ENCODE measurements at regions not wholly inside any gene's neighbourhood (a gene's known extent, or its start where the extent isn't known, plus 50 kb on each side); places are given as distances from the start of the nearest gene placed in this dataset.
A peak's percentile ranks its signal among the peaks of the same experiment; 100 is the strongest.

GRCh38 chrX:44060221-44060620, 87.0 kb upstream of the NDP start:
- Histone ChIP-seq H3K9ac (ENCODE audit: insufficient read depth, low read length) (no peak overlapping the region), H3K27ac (ENCODE audit: insufficient read depth, low read length) (no peak overlapping the region), H3K79me2 (ENCODE audit: control insufficient read depth, insufficient read depth, low read length) (no peaks in the 10 kb centered on the region), H3K36me3 (ENCODE audit: control insufficient read depth, insufficient read depth, low read length) (no peaks in the 10 kb centered on the region), H3K4me2 (ENCODE audit: extremely low read depth, insufficient read depth, low read length) (no peak overlapping the region), H3K4me1 (ENCODE audit: control insufficient read depth, extremely low read depth, insufficient read depth, low read length) (no peaks in the 10 kb centered on the region), H3K9me3 (ENCODE audit: control insufficient read depth, insufficient read depth, low read depth, low read length) (no peaks in the 10 kb centered on the region), H3K27me3 (ENCODE audit: control insufficient read depth, insufficient read depth, low read length) (no peaks in the 10 kb centered on the region), H4K20me1 (ENCODE audit: control insufficient read depth, extremely low read depth, insufficient read depth, low read length) (no peaks in the 10 kb centered on the region), H3K4me3 (replicated peaks in 1 of 4; ENCODE audit: control extremely low read depth in 1 of 4, insufficient read depth in 1 of 4, low read depth in 3 of 4, low read length in 4 of 4) (no peak overlapping the region), H2AFZ (ENCODE audit: low read length) (no peak overlapping the region)
- peak in 1 of 2 donors; percentile 47 for DNase-seq (ENCODE audit: low read depth in 2 of 2)
- TF ChIP-seq EZH2 (IDR thresholded peaks at IDR 0.05; ENCODE audit: low read length, missing control alignments) (no peak), CTCF (conservative IDR thresholded peaks at IDR 0.05 in 1 of 2, IDR thresholded peaks at IDR 0.05 in 1 of 2; ENCODE audit: low read depth in 1 of 2, low read length in 2 of 2) (no peak)

GRCh38 chrX:44058339-44058738, 85.1 kb upstream of the NDP start:
- Histone ChIP-seq H4K20me1 (ENCODE audit: control insufficient read depth, extremely low read depth, insufficient read depth, low read length) (no peaks in the 10 kb centered on the region), H3K36me3 (ENCODE audit: control insufficient read depth, insufficient read depth, low read length) (no peaks in the 10 kb centered on the region), H3K4me2 (ENCODE audit: extremely low read depth, insufficient read depth, low read length) (no peak overlapping the region), H3K27ac (ENCODE audit: insufficient read depth, low read length) (no peak overlapping the region), H3K79me2 (ENCODE audit: control insufficient read depth, insufficient read depth, low read length) (no peaks in the 10 kb centered on the region), H3K9ac (ENCODE audit: insufficient read depth, low read length) (no peak overlapping the region), H3K4me3 (replicated peaks in 1 of 4; ENCODE audit: control extremely low read depth in 1 of 4, insufficient read depth in 1 of 4, low read depth in 3 of 4, low read length in 4 of 4) (no peak overlapping the region), H3K27me3 (ENCODE audit: control insufficient read depth, insufficient read depth, low read length) (no peaks in the 10 kb centered on the region), H2AFZ (ENCODE audit: low read length) (no peak overlapping the region), H3K9me3 (ENCODE audit: control insufficient read depth, insufficient read depth, low read depth, low read length) (no peaks in the 10 kb centered on the region), H3K4me1 (ENCODE audit: control insufficient read depth, extremely low read depth, insufficient read depth, low read length) (no peaks in the 10 kb centered on the region)
- TF ChIP-seq EZH2 (IDR thresholded peaks at IDR 0.05; ENCODE audit: low read length, missing control alignments) (no peak), CTCF (conservative IDR thresholded peaks at IDR 0.05 in 1 of 2, IDR thresholded peaks at IDR 0.05 in 1 of 2; ENCODE audit: low read depth in 1 of 2, low read length in 2 of 2) (no peak)
- DNase-seq (ENCODE audit: low read depth in 2 of 2) = no peak

- Histone ChIP-seq H4K20me1 (ENCODE audit: control insufficient read depth, extremely low read depth, insufficient read depth, low read length) (no peaks in the 10 kb centered on the region), H3K36me3 (ENCODE audit: control insufficient read depth, insufficient read depth, low read length) (no peaks in the 10 kb centered on the region), H3K27me3 (ENCODE audit: control insufficient read depth, insufficient read depth, low read length) (no peaks in the 10 kb centered on the region), H2AFZ (ENCODE audit: low read length) (no peak overlapping the region), H3K4me1 (ENCODE audit: control insufficient read depth, extremely low read depth, insufficient read depth, low read length) (no peaks in the 10 kb centered on the region), H3K27ac (ENCODE audit: insufficient read depth, low read length) (no peak overlapping the region), H3K79me2 (ENCODE audit: control insufficient read depth, insufficient read depth, low read length) (no peaks in the 10 kb centered on the region), H3K4me2 (ENCODE audit: extremely low read depth, insufficient read depth, low read length) (no peak overlapping the region), H3K9me3 (ENCODE audit: control insufficient read depth, insufficient read depth, low read depth, low read length) (no peaks in the 10 kb centered on the region), H3K4me3 (replicated peaks in 1 of 4; ENCODE audit: control extremely low read depth in 1 of 4, insufficient read depth in 1 of 4, low read depth in 3 of 4, low read length in 4 of 4) (no peak overlapping the region), H3K9ac (ENCODE audit: insufficient read depth, low read length) (no peak overlapping the region)
- TF ChIP-seq CTCF (conservative IDR thresholded peaks at IDR 0.05 in 1 of 2, IDR thresholded peaks at IDR 0.05 in 1 of 2; ENCODE audit: low read depth in 1 of 2, low read length in 2 of 2) = no peak
- TF ChIP-seq EZH2 (IDR thresholded peaks at IDR 0.05; ENCODE audit: low read length, missing control alignments) = no peak
- DNase-seq (ENCODE audit: low read depth in 2 of 2) = no peak
These were observed 82.4 kb upstream of the NDP start for GRCh38 chrX:44055638-44056037.

Measured in fibroblast of lung (primary cell).